NCI-H774 (cell line): ENCODE measurements at regions not wholly inside any gene's neighbourhood (a gene's known extent, or its start where the extent isn't known, plus 50 kb on each side); places are given as distances from the start of the nearest gene placed in this dataset.
"Not testable (repeated sequence)": the region's sequence is repeated elsewhere in the genome, so short reads cannot be mapped to it uniquely, and the experiment has no call there.

Experiments used
- DNase-seq: peaks from one replicate; lab custom pipeline; 2025; lab: John Stamatoyannopoulos, UW

- no peak for DNase-seq
These were observed 90.8 kb downstream of the ARL4C start for GRCh38 chr2:234406085-234406484.

DNA sequence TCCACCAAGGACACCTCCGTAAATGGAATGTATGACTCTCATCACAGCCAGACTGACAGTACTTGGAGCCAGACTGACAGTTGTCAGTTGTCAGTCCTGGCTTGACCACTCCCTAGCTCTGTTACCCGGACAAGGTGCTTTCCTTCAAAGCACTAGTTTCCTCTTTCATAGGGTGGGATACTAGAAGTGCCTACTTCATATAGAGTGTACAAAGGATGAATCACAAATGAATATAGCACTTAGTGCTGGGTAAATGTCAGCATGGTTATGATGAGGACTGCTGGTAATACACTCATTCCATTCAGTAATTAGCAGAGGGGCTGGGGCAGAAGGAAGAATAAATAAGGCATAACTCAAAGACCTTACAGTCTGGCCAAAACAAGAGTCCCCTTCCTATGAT lies 91.4 kb downstream of the ARL4C start:
- no peak for DNase-seq

DNA sequence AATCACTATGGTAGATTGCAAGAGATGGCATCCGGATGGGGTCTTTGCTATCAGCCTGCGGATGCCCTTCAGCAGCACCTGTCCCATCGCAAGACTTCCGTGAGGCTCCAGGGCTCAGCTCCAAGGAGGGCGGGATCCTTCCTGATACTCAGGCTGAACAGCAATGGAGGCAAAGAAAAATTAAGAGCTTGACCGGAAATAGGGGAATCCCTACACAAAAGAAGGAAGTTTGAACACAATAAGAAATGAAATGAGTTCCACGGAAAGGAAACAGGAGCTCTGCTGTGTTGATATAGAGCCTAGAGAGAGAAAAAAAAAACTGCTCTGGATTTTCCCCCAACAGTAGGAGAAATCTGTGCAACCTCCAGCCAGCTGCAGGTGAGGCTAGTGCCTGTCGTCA lies 91.9 kb downstream of the ARL4C start:
- DNase-seq: no peak

DNA sequence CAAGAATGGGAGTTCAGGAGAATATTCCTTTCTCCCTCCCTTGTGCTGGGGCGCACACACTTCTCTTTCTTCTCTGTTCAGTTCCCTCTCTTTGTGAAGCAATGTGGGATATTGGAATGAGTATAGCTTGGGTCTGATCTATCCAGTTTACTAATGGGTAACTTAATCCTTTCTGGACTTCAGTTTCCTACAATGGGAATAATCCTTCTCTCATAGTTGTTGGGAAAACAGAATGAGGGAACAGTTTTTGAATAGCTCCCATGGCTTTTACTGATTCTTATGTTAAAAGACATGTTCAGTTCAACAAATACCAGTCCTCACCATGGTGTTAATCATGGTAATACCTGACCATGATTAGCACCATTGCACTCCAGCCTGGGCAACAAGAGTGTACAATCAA lies 93.1 kb downstream of the ARL4C start:
- DNase-seq: no peak

- no peak for DNase-seq
These were observed 93.8 kb downstream of the ARL4C start for GRCh38 chr2:234403074-234403473.

DNA sequence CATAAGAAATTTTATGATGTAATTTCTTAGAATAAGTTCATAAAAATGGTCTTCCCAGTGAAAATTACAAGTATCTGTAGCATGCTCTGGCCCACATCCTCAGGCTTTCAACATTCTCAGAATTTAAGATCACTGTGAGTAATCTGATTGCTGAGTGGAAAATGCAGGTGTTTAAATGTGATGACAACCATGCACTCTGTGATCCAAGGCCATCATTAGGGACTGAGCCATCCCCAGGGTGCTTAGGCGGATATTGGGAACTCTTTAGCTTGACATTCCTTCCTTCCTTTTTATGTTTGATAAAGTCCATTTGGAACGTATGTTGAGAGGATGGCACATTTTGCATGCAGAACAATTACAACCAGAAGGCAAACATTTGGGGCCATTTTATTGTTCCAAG lies 95.5 kb downstream of the ARL4C start:
- DNase-seq: no peak

GRCh38 chr2:234399451-234400246 lies 97.2 kb downstream of the ARL4C start:
- DNase-seq: no peak

GRCh38 chr2:234398531-234398930 lies 98.3 kb downstream of the ARL4C start:
- DNase-seq: no peak

GRCh38 chr2:234395891-234396420 lies 100.9 kb downstream of the ARL4C start:
- peak; percentile 89 for DNase-seq

DNA sequence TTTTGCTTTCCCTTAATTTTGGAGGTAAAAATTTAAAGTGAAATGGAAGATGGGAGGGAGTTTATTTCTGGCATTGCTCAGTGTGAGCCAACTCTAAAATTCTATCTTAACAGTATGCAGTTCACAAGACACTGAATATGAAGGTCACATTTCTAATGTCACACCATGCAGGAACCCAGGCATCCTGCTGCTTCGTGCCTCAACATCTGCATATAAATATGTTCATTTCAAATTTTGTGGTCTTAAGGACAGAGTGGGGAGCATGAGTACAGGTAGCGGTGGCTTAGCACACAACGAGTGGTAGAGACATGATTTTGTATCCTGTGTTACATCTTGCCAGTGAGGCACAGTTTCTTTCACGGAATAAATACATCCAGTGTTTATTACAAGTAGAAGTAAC lies 102.4 kb downstream of the ARL4C start:
- no peak for DNase-seq

DNA sequence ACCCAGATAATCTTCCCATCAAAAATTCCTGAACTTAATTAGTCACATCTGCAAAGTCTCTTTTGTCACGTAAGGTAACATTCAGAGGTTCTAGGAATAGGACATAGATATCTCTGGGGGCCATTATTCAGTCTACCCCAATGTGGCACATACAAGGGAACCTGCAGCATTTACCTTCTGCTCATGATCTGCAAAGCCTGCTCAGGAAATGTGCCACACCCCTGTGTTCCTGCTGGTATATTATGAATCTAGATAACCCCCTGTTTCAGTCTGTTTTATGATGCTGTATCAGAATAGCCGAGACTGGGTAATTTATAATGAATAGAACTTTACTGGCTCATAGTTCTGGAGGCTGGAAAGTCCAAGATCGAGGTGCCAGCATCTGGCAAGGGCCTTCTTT lies 103.5 kb downstream of the ARL4C start:
- DNase-seq: no peak

DNA sequence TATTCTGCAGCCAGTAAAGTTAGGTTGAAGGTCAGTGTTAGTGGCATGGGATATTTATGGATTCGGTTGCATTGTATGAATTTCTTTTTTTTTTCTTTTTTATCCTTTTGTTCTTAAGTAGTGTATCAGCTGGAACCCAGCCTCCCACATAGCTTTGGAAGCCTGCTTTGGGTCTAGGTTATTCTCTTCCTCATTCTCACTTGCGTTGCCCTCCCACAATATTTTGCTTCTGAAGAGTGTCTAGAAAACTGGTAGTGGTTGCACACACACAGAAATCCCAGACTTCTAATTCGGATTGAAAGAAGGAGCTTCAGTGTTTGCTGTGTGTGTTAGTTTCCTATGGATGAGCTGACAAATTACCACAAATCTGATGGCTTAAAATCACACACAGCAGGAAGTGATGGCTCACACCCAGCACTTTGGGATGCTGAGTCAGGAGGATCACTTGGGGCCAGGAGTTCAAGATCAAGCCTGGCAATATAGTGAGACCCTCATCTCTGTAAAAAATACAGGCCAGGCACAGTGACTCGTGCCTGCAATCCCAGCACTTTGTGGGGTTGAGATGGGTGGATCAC lies 104.8 kb downstream of the ARL4C start:
- DNase-seq: no peak

- DNase-seq: no peak
These were observed 105.3 kb downstream of the ARL4C start for GRCh38 chr2:234391625-234392024.

DNA sequence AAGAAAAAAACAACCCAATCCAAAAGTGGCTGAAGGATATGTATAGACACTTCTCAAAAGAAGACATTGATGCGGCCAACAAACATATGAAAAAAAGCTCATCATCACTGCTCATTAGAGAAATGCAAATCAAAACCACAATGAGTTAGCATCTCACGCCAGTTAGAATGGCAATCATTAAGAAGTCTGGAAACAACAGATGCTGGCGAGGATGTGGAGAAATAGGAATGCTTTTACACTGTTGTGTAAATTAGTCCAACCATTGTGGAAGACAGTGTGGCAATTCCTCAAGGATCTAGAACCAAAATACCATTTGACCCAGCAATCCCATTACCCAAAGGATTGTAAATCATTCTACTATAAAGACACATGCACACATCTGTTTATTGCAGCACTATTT lies 107.2 kb downstream of the ARL4C start:
- not testable (repeated sequence) for DNase-seq

- DNase-seq: no peak
These were observed 108.3 kb downstream of the ARL4C start for GRCh38 chr2:234388591-234388990.

- DNase-seq: no peak
These were observed 109.9 kb downstream of the ARL4C start for GRCh38 chr2:234386971-234387370.

- no peak for DNase-seq
These were observed 114.8 kb downstream of the ARL4C start for GRCh38 chr2:234382131-234382530.

DNA sequence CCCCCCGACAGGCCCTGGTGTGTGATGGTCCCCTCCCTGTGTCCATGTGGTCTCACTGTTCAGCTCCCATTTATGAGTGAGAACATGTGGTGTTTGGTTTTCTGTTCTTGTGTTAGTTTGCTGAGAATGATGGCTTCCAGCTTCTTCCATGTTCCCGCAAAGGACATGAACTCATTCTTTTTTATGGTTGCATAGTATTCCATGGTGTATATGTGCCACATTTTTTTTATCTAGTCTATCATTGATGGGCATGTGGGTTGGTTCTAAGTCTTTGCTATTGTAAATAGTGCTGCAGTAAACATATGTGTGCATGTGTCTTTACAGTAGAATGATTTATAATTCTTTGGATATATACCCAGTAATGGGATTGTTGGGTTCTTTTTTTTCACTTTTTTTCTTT lies 117.9 kb downstream of the ARL4C start:
- DNase-seq: not testable (repeated sequence)

GRCh38 chr2:234378440-234378839 lies 118.4 kb downstream of the ARL4C start:
- DNase-seq: no peak

DNA sequence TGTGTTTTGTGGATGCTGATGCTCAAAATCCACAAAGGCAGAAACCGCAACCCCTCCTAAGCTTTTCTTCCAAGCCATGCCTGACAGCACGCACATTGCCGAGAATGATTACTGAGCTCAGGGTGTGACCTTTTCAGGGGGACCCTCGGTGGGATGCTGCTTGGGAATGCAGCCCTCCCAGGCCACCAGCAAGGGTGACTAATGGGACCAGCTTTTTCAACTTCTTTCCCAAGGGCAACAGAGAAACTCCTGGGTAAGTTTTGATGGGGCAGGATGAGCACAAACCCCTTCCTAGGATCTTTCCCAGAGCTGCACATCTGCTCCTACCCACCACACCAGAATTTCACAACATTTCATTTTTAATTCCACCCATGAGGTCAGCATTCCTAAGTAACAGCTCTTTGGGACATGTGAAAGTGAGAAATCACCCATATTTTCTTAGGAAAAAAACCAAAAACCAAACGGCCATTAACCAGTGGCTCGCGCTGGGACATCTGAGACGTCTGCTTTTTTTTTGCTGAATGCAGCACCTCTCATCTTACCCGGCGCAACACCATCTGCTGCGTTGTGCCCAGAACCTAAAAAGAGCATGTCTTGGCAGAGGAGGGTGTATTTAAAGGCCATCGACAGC lies 119.0 kb downstream of the ARL4C start:
- DNase-seq: no peak

DNA sequence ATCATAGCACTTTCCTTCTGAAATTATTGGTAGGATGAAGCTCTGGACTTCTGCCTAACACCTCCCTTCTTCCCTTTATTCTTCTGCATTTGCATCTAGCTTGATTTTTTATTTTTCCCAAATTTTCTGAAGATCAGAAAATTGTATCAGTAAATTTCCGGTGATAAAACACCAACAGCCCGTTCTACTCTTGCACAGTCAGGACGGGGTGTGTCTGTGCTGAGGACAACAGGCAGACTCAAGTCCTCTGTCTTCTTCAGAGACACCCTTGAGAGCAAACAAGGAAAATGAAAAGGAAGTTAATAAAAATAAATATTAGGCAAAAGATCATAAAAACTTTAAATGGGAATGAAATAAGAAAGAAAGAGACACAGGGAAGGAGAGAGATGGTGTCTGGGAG lies 120.7 kb downstream of the ARL4C start:
- DNase-seq: no peak

DNA sequence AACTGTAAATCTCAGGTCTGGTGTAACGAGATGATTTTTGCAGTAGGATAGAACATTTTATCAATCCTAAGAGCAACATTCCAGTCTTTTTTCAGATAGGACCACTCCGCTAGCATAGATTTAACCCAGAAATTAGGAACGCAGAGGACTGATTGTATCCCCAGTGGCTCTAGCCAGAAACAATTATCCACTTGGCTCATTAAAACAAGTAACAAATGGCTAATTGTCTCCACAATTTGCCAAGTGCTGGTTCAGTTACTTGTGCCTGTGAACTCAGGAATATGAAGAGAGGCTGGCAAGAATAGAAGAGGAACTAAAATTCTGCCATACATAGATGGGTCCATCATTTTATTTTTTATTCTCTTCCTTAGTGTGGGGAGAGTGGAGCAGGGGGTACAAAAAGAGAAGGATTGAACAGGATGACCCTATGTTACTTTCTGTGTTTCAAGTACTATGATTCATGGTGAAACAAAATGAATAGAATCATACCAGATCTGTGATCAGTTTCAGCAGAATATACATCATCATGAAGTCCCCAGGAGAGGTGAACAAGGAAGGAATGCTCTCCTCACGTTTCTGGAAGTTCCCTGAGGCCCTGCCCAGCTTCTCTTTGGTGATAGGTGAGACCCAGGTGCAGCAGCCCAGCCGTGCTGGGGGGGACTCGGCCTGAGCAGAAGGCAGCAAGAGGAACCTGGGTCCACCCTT lies 121.6 kb downstream of the ARL4C start:
- DNase-seq: no peak

DNA sequence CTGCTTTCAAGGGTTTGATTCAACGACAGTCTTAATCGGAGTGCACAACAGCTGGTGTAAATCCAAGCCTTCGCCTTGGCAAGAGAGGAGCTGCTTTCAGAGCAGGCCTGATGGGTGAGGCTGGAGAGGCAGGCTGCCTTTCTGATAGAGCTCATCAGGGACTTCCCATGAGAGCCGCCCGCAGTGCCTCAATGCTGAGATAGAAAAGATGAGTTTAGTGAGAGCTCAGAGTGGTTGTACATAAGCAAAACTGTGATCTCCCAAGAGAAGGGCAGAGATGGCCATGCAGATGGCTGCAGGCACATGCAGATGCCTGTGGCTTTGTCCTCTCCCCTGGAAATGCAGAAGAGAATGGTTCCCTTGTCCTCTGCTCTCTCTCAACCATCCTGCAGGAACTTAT lies 122.1 kb downstream of the ARL4C start:
- DNase-seq: no peak
